Astrocyte of the spinal cord (primary cell): ENCODE measurements at regions not wholly inside any gene's neighbourhood (a gene's known extent, or its start where the extent isn't known, plus 50 kb on each side); places are given as distances from the start of the nearest gene placed in this dataset.

Experiments
- DNase-seq: peaks from one replicate; pipeline ENCODE4 v3.0.0; 2011; ENCODE audit warnings: low read depth, low spot score
- H3K4me3 ChIP-seq: 2 replicates; pipeline ENCODE4 v1.5.1; 2011; ENCODE audit warnings: low read depth, mild to moderate bottlenecking, low read length, moderate library complexity
- CTCF ChIP-seq: IDR thresholded peaks from 2 replicates; pipeline ENCODE4 v1.5.1; 2012; ENCODE audit warnings: low read depth, mild to moderate bottlenecking, low read length, inconsistent platforms
- in situ Hi-C: cut with HindIII; loops from 2 replicates; pipeline ENCODE4 v1.10.0; 2017; ENCODE audit warnings: low sequenced_read_pairs

DNA sequence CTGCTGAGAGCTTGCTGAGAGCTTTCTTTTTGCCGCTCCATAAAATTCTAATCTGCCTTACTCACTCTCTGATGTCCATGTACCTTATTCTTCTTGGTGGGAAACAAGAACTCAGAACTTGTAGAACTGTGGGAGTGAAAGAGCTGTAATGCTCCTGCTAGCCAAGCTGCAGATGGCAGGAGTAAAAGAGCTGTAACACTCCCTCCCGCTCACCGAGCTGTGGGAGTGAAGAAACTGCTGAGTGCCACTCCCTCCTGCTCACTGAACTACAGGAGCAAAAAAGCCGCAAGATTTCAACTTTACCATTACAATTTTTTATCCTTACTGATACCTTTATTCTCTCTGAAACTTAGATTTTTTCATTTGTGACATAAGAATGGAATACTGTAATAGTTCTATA, 199.1 kb downstream of the SI start:
- in situ Hi-C loops: no loop called here
- H3K4me3 ChIP-seq: no peak overlapping the region
- DNase-seq: no peak
- no peak for TF ChIP-seq CTCF

DNA sequence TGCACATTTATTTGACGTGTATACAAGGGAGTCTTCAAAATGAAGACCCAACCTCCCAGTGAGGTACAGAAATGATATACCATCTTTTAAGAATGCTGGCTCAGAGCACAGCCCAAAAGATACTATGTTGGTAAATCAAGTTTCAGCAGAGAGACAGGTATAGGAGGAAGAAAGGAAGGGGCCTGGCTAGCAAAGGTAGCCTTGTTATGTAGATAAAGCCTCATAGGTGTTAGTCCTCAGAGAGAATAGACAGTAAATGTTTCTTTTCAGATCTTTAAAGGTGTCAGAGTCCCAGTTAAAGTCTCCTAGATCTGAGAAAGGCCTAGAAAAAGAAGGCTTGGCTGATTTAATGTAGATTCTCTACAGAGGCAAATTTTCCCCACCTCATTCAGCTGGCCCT, 213.8 kb downstream of the SI start:
- no peak for DNase-seq
- TF ChIP-seq CTCF: no peak
- H3K4me3 ChIP-seq: no peak overlapping the region
- in situ Hi-C loops: no loop called here

DNA sequence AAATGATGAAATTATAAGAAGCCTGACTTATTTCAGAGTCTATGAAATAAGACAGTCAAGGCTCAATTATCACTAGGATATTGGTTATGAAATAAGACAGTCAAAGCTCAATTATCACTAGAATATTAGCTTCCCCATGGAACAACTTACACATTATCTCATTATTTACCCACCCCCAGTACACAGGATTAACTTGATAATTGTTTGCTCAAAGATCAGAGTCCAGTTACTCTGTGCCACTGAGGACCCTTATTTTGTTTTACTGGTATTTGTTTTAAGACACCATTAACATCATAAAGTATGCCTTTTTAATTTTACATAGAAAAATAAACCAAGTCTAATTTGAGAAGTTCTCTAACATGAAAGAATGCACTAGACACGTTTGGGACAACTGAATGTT, 225.4 kb downstream of the SI start:
- no peak for TF ChIP-seq CTCF
- no peak overlapping the region for H3K4me3 ChIP-seq
- in situ Hi-C loops: no loop called here
- DNase-seq: no peak

GRCh38 chr3:164851905-164852304, 226.4 kb downstream of the SI start:
- in situ Hi-C loops: no loop called here
- DNase-seq: no peak
- no peak for TF ChIP-seq CTCF
- H3K4me3 ChIP-seq: no peak overlapping the region

DNA sequence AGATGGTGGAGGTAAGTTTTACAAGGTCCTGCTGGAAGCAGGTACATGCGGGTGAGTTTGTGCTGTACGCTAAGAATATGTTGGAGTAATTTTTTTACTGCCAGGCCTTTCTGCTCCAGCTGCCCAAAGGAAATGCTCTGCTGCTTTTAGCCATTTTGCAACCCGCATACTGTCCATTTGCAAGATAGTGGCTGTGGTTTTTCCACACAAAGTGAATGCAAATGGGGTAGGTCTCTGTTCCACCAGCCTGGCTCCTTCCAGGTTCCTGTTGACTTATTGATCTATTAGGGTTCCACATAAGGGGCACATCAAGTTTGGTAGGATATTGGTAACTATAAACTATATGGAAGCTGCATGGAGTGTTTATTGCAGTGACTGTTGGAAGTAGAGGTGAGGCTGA, 227.1 kb downstream of the SI start:
- TF ChIP-seq CTCF: no peak
- in situ Hi-C loops: no loop called here
- no peak for DNase-seq
- no peak overlapping the region for H3K4me3 ChIP-seq

DNA sequence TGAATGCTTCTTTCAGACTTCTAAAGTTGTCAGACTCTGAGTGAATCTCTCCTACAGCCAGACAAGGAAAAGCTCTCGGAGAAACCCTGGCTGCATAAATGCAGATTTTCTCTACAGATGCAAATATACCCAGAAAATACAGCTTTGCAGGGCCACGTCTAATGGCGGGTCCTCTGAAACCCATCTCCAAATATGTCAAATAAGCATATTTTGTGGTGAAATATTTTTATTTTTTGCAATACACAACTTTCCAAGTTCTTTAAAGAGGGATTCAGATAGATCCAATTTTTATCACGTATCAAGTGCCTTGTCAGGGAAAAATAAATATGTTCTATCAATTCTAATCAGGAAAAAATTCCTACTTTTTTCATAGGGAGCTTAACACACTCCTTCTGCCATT, 229.4 kb downstream of the SI start:
- in situ Hi-C loops: no loop called here
- H3K4me3 ChIP-seq: no peak overlapping the region
- DNase-seq: no peak
- no peak for TF ChIP-seq CTCF

- no peak for TF ChIP-seq CTCF
- DNase-seq: no peak
- in situ Hi-C loops: no loop called here
- H3K4me3 ChIP-seq: no peak overlapping the region
Observed at GRCh38 chr3:164845739-164846138, 232.6 kb downstream of the SI start.
